Heart right ventricle (tissue), 16 donors: ENCODE measurements at regions not wholly inside any gene's neighbourhood (a gene's known extent, or its start where the extent isn't known, plus 50 kb on each side); places are given as distances from the start of the nearest gene placed in this dataset.
"Not testable (repeated sequence)": the region's sequence is repeated elsewhere in the genome, so short reads cannot be mapped to it uniquely, and the experiment has no call there.

Source experiments
- ATAC-seq, 8 donors: fragments of 200-7000 bp; cut with Tn5 transposase; one replicate each; pipeline ENCODE4 v1.9.1; 2020; ENCODE audit warnings: mild to moderate bottlenecking in 8 of 8, moderate library complexity in 8 of 8, moderate number of reproducible peaks in 1 of 8
- DNase-seq, 2 donors: peaks; one replicate each; pipeline ENCODE4 v3.0.0-alpha.2; 2020
- H3K27ac ChIP-seq, 10 donors: fragments of 200-600 bp; sonication (generic) in 2 of 10; one replicate each; pipeline versions ENCODE4 v1.5.0 to v1.8.0; 2020 to 2022; ENCODE audit warnings: mild to moderate bottlenecking in 3 of 10
- H3K27me3 ChIP-seq, 7 donors: fragments of 200-600 bp; one replicate each; pipeline ENCODE4 v1.8.0; 2021 to 2022; ENCODE audit warnings: mild to moderate bottlenecking in 2 of 7
- H3K36me3 ChIP-seq, 9 donors: fragments of 200-600 bp; sonication (generic) in 1 of 9; one replicate each; pipeline versions ENCODE4 v1.5.0 to v1.8.0; 2020 to 2022; ENCODE audit warnings: mild to moderate bottlenecking in 2 of 9
- H3K4me1 ChIP-seq, 9 donors: fragments of 200-600 bp; sonication (generic) in 1 of 9; one replicate each; pipeline versions ENCODE4 v1.5.0 to v1.8.0; 2020 to 2022; ENCODE audit warnings: mild to moderate bottlenecking in 4 of 9
- H3K4me3 ChIP-seq, 10 donors: fragments of 200-600 bp; sonication (generic) in 2 of 10; one replicate each; pipeline versions ENCODE4 v1.5.0 to v1.8.0; 2020 to 2022; ENCODE audit warnings: mild to moderate bottlenecking in 7 of 10, moderate library complexity in 2 of 10
- H3K9me3 ChIP-seq, 11 donors: fragments of 200-600 bp in 10 of 11; sonication (generic) in 2 of 11; one replicate each; pipeline versions ENCODE4 v1.5.0 to v1.8.0; 2013 to 2022; ENCODE audit warnings: mild to moderate bottlenecking in 2 of 11, control low read depth in 1 of 11, moderate library complexity in 1 of 11
- WGBS, 2 donors: extraction: QIAGEN DNeasy Blood & Tissue Kit; methylation state at CpG; one replicate each; pipeline ENCODE4 v1.1.7; 2013; ENCODE audit warnings: inconsistent platforms in 1 of 2; 5-methylcytosine and 5-hydroxymethylcytosine counted together
- intact Hi-C, 10 donors: fragments of 100-400 bp; cut with DNase I; formaldehyde crosslinking; loops; one replicate each; pipeline versions ENCODE4 v1.11.1 to v1.14.2; 2022
- donor health status: Arrhythmogenic right ventricular cardiomyopathy.
- donor health status: ischemic (EF 13 %, LVEDD 7.1; RV severe dilation, severe dysfunction).
- donor health status: healthy with polysubstance abuse.
- donor health status: DM: no; HTN: yes; CAD: no.
- donor health status: DM: no; HTN: no; CAD: no.
- donor health status: ischemic (EF 25% LVEDD 6.9; RV normal size, moderate dysfunction).
- donor health status: ischemic (EF 25% LVEDD 5.7; RV mildly dilated, moderate dysfunction).
- donor health status: healthy.
- donor health status: DM: yes; HTN: yes; CAD: no.
- donor health status: Ischemic cardiomyopathy.
- donor health status: ischemic (EF 35%, LVEDD 5.7; RV mildly dilated, moderate dysfunction).
- donor health status: nonischemic (EF 11% LVEDD 7.7; RV severe dilation, severe dysfunction).
- donor health status: DM: yes; HTN: yes; CAD: no.
- donor health status: PGD.
- donor health status: ischemic (EF 29% LVEDD 5.4; RV normal size, mild dysfunction).
- donor health status: nonischemic (EF 23%, LVEDD 6.1; RV moderate dilation, normal function).

DNA sequence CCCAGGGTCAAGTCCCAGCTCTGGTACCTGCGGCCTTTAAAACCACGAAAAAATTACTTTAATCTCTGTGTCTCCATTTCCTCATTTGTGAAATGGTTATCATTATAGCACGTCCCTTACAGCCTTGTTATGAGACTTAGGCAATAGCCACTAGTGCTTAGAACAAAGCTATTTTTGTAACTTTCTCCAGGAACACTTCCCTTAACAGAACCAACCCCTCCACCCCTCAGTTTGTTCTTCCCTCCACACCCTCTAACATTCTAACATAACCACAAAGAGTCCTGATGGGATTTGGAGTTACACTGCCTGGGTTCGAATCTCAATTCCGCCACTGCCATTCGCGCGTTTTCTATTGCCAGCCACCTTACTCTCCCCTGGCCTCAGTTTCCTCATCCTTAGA is 2777.4 kb upstream of the TPTE start:
- H3K4me3 ChIP-seq, H3K36me3 ChIP-seq, DNase-seq, H3K27ac ChIP-seq, H3K4me1 ChIP-seq, H3K27me3 ChIP-seq, intact Hi-C loops, H3K9me3 ChIP-seq: not testable (repeated sequence)
- no CpG with 5 or more reads among the region's 8 CpGs for WGBS, 2 donors
- ATAC-seq, result peak in 4 of 8 donors; percentile 3 to 42 (median 29)

DNA sequence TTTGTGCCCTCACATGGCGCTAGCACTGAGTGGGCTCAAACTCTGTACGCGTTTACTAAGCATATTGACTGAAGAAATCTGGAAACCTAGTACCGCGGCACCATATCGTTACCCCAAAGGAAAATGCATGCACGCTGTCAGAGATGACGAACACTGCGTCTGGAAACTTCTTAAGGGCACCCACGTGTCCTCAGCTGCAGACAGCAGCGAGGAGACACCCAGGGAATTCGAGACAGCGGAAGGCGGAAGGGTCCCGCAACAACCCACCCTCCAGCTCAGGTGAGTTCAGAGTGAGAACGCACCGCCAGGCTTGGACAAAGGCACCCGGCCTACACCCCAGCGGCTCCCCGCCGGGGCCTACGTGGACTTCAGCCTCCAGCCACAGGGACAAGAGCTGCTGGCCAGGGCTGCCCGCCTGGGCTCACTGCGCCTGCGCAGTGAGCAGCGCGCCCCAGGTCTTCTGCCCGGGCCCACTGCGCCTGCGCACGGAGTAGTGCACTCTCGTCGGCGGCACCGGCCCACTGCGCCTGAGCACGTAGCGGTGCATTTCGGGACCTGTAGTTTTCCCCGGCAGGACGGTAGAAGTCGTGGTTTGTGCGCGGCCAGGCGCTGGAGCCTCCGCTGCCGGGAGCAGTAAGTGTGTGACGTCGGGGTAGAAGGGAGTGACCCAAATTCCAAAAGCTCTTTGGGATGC is 2776.8 kb upstream of the TPTE start:
- WGBS, 2 donors, result no CpG with 5 or more reads among the region's 49 CpGs
- ATAC-seq, result peak; percentile 98 to 100 (median 99)
- intact Hi-C loops, result not testable (repeated sequence)

DNA sequence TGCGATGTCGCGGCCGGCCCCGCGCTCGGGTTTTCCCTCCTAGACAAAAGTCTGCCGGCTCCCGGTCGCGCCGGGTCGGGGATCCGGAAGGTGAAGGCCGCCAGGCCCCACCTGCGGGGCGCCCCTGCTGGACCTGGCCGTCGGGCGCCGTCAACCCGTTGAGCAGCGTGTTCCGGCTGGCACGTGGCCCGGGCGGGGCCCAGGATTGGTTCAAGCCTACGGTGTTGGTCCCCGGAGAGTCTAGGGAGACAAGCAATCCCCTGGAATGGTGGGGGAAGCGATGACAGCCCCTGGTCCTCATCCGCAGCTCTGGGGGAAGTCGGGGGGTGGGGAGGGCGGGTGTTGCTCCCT is 2776.3 kb upstream of the TPTE start:
- intact Hi-C loops, DNase-seq, H3K36me3 ChIP-seq, H3K27ac ChIP-seq, H3K9me3 ChIP-seq, H3K4me1 ChIP-seq, H3K4me3 ChIP-seq, H3K27me3 ChIP-seq: not testable (repeated sequence)
- peak; percentile 54 to 91 (median 79) for ATAC-seq
- WGBS, 2 donors, result no CpG with 5 or more reads among the region's 33 CpGs

More for the DNA sequence above, 2776.8 kb upstream of the TPTE start:
- H3K36me3 ChIP-seq, H3K4me3 ChIP-seq, DNase-seq, H3K9me3 ChIP-seq, H3K4me1 ChIP-seq, H3K27ac ChIP-seq, H3K27me3 ChIP-seq: not testable (repeated sequence)

- WGBS, 2 donors, result 91 to 97% methylated on average over 2 of the region's 2 CpGs
- intact Hi-C loops, H3K27me3 ChIP-seq, H3K36me3 ChIP-seq, H3K4me3 ChIP-seq, H3K4me1 ChIP-seq, DNase-seq, ATAC-seq, H3K27ac ChIP-seq, H3K9me3 ChIP-seq: not testable (repeated sequence)
Observed at GRCh38 chr21:7747964-7748363, 2773.4 kb upstream of the TPTE start.

DNA sequence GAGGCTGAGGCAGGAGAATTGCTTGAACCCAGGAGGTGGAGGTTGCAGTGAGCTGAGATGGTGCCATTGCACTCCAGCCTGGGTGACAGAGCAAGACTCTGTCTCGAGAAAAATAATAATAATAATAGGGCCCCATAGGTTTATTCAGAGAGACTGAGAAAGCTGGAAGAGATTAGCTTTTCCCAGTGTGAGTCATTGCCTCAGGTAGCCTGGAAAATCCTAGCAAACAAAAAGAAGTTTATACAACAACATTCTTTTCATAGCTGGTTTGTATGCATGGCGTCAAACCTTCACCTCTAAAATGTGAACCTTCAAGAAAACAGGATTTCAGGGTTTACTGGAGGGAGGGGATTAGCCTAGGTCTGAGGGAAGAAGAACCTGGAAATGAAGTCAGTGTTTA is 2768.8 kb upstream of the TPTE start:
- H3K4me3 ChIP-seq, H3K4me1 ChIP-seq, H3K36me3 ChIP-seq, ATAC-seq, H3K27ac ChIP-seq, intact Hi-C loops, DNase-seq, H3K27me3 ChIP-seq, H3K9me3 ChIP-seq: not testable (repeated sequence)
- no CpG with 5 or more reads among the region's 2 CpGs for WGBS, 2 donors

- H3K27me3 ChIP-seq, H3K4me3 ChIP-seq, ATAC-seq, DNase-seq, intact Hi-C loops, H3K36me3 ChIP-seq, H3K27ac ChIP-seq, H3K4me1 ChIP-seq, H3K9me3 ChIP-seq: not testable (repeated sequence)
- WGBS, 2 donors, result 63 to 74% methylated on average over 6 of the region's 11 CpGs
Observed at GRCh38 chr21:7753380-7753877, 2768.0 kb upstream of the TPTE start.

- WGBS, 2 donors, result no CpG with 5 or more reads among the region's 5 CpGs
- H3K27me3 ChIP-seq, H3K4me1 ChIP-seq, DNase-seq, H3K4me3 ChIP-seq, H3K27ac ChIP-seq, H3K36me3 ChIP-seq, ATAC-seq, H3K9me3 ChIP-seq, intact Hi-C loops: not testable (repeated sequence)
Observed at GRCh38 chr21:7769985-7770384, 2751.4 kb upstream of the TPTE start.

DNA sequence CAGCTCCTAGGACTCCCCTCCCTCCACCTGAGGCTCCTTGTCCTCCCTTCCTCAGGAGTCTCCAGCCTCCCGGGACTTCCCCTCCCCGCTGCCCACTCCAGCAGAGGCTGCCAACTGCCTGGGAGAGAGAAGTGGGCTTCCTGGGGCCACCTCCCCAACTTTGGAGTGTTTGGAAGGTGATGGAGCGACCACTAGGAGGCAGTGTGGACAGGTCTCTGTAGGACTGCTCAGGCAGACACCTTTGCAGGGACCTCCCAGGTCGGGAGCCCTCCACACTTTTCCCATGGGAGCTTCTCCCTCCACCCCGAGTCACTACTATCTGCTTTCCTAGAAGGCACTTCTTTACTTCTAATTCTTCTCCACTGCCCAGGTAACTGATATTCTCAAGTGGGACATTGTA is 2747.2 kb upstream of the TPTE start:
- H3K9me3 ChIP-seq, DNase-seq, H3K4me3 ChIP-seq, H3K27me3 ChIP-seq, ATAC-seq, H3K27ac ChIP-seq, H3K36me3 ChIP-seq, H3K4me1 ChIP-seq, intact Hi-C loops: not testable (repeated sequence)
- no CpG with 5 or more reads among the region's 5 CpGs for WGBS, 2 donors

- H3K4me1 ChIP-seq, H3K9me3 ChIP-seq, H3K27me3 ChIP-seq, intact Hi-C loops, H3K4me3 ChIP-seq, ATAC-seq, DNase-seq, H3K36me3 ChIP-seq, H3K27ac ChIP-seq: not testable (repeated sequence)
- 91 to 96% methylated on average over 6 of the region's 7 CpGs for WGBS, 2 donors
Observed at GRCh38 chr21:7775327-7775984, 2745.9 kb upstream of the TPTE start.

- WGBS, 2 donors, result 81 to 94% methylated on average over 1 of the region's 6 CpGs
- H3K4me3 ChIP-seq, H3K27ac ChIP-seq, H3K36me3 ChIP-seq, H3K9me3 ChIP-seq, DNase-seq, ATAC-seq, intact Hi-C loops, H3K27me3 ChIP-seq, H3K4me1 ChIP-seq: not testable (repeated sequence)
Observed at GRCh38 chr21:7776035-7776434, 2745.3 kb upstream of the TPTE start.

- H3K36me3 ChIP-seq, H3K27me3 ChIP-seq, H3K4me1 ChIP-seq, H3K4me3 ChIP-seq, H3K27ac ChIP-seq, DNase-seq, intact Hi-C loops, H3K9me3 ChIP-seq, ATAC-seq: not testable (repeated sequence)
- no CpG with 5 or more reads among the region's 2 CpGs for WGBS, 2 donors
Observed at GRCh38 chr21:7776622-7777021, 2744.8 kb upstream of the TPTE start.

- H3K27me3 ChIP-seq, H3K4me3 ChIP-seq, H3K4me1 ChIP-seq, H3K27ac ChIP-seq, H3K9me3 ChIP-seq, intact Hi-C loops, H3K36me3 ChIP-seq: not testable (repeated sequence)
- peak in 1 of 2 donors; percentile 2 for DNase-seq
- 78 to 82% methylated on average over 6 to 8 of the region's 11 CpGs for WGBS, 2 donors
- ATAC-seq, result peak in 1 of 8 donors; percentile 37
Observed at GRCh38 chr21:7777289-7777688, 2744.1 kb upstream of the TPTE start.
